ENCODE measurements at regions not wholly inside any gene's neighbourhood (a gene's known extent, or its start where the extent isn't known, plus 50 kb on each side); places are given as distances from the start of the nearest gene placed in this dataset.
"Not testable (repeated sequence)": the region's sequence is repeated elsewhere in the genome, so short reads cannot be mapped to it uniquely, and the experiment has no call there.

- DNase-seq: no peak
Observed at GRCh38 chr1:4122513-4123160, 222.6 kb upstream of the C1orf174 start.

- no peak for DNase-seq
Observed at GRCh38 chr1:4124631-4125145, 224.6 kb upstream of the C1orf174 start.

GRCh38 chr1:4126251-4126650, 226.2 kb upstream of the C1orf174 start:
- DNase-seq: no peak

- DNase-seq: no peak
Observed at GRCh38 chr1:4126731-4127591, 226.9 kb upstream of the C1orf174 start.

GRCh38 chr1:4127592-4128140, 227.6 kb upstream of the C1orf174 start:
- DNase-seq: no peak

- DNase-seq: no peak
Observed at GRCh38 chr1:4128616-4129015, 228.5 kb upstream of the C1orf174 start.

DNA sequence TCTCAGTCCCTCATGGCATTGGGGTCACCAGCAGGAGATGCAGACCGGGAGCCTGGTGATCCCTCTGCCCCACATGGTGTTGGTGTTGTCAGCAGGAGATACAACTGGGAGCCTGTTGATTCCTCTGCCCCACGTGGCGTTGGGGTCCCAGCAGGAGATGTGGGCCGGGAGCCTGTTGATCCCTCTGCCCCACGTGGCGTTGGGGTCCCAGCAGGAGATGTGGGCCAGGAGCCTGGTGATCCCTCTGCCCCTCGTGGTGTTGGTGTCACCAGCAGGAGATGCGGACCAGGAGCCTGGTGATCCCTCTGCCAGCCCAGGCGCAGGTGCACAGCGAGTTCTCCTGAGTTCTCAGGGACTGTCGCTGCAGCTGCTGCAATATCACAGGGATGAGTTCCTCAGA, 229.6 kb upstream of the C1orf174 start:
- DNase-seq: no peak

DNA sequence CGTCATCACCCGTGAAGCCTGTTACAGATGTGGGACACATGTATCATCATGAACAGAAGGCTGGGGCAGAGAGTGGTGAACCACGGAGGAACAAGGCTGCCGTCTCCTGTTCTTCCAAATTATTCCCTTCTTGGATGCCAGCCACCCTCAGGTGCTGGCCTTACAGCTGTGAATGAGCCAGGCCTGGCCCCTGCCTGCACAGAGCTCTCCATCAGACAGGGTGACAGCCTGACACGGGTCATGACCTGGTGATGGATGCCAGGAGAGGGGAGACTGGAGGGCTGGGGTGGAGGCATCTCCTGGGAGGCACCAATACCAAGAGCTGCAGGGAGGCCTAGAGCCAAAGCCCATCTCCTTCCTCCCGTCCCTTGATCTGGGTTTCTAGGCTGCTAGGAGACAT, 230.0 kb upstream of the C1orf174 start:
- no peak for DNase-seq

DNA sequence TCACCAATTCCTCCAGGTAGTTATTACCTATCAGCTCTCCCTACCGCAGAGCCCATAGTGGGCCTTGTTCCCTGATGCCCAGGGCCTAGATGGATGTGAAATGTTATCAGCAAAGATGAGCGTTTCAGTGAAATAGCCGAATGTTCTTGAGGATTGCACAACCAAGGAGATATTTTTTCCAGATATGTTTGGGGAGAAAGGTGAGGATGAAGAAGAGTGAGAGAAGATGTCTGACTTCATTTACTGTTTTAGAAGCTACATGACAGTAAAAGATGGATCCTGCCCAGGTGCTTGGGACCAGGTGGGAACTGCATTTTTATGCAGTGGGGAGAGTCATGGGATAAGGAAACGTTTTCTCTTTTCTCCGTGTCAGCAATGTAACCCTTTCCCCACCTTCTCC, 231.7 kb upstream of the C1orf174 start:
- DNase-seq: no peak

DNA sequence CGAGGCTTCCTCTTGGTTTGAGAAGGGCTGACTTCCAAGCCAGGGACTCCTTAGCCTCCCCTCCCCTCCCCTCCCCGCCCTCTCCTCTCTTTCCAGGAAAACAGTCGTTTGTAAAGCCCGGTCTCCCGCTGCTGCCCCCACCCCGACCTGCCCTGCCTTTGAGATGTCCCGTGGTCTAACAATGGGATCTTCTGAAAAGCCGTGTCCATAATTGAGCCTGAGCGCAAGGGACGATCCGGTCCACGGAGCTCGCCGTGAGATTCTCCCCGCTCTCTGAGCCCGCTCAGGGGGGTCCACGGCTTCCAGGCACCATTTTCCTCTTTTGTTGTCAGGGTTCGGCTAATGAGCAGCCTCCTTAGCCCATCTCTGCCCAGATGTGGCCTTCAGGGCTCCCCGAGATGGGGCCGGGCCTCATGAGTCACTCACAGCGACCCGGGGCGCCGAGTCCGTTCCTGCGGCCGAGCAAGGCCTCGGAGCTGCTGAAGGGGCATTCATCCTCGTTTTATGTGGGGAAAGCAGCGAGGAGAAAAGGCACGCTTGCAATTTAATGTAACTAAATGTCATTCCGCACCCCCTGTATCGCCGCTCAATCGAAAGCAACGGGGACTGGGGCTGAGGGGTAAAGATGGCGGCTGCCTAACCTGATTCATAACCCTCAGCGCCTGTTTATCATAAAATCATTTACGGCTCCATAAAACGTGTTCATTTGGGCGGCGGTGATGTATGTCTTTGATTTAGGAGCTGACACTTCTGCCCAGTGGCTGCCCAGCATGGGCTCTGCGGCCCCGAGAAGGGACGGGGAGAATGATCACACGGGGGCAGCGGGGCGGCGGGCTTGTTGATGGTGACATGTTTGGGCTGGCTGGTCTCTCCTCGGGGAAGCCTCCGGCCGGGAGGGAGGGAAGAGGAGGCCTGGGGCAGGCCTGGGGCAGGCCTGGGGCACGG, 232.6 kb upstream of the C1orf174 start:
- DNase-seq: no peak

DNA sequence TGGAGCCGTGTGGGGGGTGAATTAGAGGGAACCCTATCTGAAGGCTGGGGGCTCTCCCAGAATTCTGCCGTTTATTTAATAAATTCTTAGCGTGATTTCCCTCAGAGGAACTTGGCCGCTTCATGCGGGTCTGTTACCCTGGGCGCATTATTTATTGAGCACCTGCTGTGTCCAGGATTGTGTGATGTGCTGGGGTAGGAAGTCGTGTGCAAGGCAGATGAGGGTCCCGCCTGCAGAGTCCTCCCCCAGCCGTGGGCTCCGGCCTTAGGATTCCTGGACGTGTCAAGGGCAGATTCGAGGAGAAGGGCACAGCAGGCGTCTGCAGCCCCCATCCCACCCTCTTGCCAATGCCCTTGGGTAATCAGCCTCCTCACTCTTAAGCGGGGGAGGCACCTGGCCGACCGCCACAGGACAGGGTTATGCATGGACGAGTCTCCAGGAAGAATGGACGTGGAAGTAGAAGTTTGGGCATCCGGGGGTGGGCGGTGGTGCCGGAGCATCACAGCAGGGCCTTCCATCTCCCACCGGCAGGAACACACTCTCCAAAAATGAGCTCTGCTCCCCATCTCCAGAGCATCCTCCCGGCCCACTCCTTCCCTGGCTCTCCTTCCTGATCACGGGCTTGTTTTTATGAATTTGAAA, 233.3 kb upstream of the C1orf174 start:
- DNase-seq: no peak

DNA sequence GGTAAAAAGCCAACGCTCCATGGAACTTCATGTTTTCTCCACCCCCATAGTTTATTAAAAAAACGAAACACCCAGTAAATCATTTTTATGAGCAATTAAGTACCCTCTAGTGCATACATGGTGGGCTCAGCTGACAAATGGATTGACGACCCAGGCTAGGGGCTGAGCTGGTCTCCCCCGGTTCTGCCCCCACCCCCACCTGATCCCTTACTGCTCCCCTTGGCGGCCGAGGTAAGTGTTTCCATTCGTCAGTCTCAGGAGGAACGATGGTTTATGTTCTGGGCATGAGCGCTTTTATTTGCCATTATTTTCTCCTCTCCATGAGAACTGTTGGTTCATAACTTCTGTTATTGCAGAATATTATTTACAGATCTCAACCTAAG, 233.9 kb upstream of the C1orf174 start:
- DNase-seq: no peak

- not testable (repeated sequence) for DNase-seq
Observed at GRCh38 chr1:4135853-4136252, 235.8 kb upstream of the C1orf174 start.

- DNase-seq: no peak
Observed at GRCh38 chr1:4137621-4138415, 237.7 kb upstream of the C1orf174 start.

GRCh38 chr1:4139646-4140045, 239.6 kb upstream of the C1orf174 start:
- no peak for DNase-seq

DNA sequence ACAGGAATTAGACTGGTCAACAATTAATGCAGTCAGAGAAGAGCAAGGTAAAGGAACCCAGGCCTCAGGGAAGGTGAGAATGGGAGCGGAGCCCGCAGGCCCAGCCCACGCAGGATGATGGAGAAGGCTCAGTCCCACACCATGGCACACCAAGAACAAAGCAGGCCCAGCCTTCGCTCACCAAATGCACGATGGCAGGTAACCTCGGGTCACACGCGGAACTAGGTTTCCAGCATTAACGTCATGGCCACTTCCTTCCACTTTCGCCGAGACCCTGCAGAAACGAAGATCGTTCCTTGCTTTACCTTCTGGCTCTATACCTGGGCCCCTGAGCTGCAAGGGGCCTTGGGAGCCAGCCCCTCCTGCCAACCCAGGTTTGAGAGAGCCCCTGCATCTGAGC, 240.2 kb upstream of the C1orf174 start:
- DNase-seq: no peak

DNA sequence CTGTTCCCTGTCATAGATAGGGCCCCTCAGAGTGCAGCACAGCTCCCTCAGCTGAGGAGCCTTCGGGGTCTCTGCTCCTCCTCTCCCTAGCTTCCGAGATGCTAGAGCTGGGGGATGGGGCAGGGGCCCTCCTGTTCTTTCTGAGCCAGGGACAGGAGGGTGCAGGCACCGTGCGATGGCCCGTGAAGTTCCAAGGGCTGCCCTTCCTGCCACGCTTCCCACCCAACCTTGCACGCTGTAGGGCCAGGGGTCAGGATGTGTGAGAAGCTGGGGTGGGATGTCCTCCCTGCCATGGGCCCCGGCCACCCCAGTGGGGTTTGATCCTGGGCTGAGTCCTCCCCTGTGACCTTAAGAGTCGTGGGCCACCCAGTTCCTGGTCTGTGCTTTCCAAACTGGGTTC, 240.7 kb upstream of the C1orf174 start:
- no peak for DNase-seq

DNA sequence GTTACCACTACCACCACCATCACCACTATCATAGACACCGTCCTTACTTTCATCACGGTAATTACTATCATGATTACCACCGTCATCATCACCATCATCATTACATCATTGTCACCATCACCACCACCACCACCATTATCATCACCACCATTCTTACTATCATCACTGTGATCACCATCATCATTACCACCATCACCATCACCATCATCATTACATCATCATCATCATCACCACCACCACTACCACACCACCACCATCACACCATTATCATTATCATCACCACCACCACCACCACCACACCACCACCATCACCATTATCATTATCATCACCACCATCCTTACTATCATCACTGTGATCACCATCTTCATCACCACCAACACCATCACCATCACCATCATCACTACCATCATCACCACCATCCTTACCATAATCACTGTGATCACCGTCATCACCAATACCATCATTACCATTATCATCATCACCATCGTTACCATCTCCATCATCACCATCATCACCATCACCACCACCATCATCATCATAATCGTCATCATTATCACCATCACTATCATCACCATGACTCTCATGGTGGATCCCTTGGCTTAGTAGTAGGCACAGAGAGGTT, 244.4 kb upstream of the C1orf174 start:
- no peak for DNase-seq

DNA sequence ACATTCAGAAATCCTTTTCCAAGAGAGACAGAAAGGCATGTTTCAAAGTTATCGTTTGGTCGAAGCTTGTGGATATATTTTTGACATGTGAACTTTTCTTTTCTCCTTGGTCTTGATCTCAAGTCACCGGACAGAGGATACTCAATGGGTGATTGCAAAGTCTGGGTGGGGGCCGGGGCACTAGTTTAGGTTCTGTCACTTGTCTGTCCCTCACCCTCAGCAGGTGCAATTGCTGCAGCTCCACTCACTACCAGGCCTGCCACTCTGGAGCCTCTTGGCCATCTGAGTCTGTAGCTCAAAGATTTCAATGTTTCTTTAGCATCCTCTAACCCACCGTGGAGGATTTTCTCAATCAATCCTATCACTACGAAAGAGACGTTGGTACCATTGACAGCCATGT, 246.0 kb upstream of the C1orf174 start:
- DNase-seq: no peak

- DNase-seq: no peak
Observed at GRCh38 chr1:4146614-4147013, 246.5 kb upstream of the C1orf174 start.

- no peak for DNase-seq
Observed at GRCh38 chr1:4147509-4147908, 247.4 kb upstream of the C1orf174 start.

Data from activated gamma-delta T cell treated with Interleukin-2 at 50 U/mL for 16 hours (primary cell).